ENCODE measurements at regions not wholly inside any gene's neighbourhood (a gene's known extent, or its start where the extent isn't known, plus 50 kb on each side); places are given as distances from the start of the nearest gene placed in this dataset.

DNA sequence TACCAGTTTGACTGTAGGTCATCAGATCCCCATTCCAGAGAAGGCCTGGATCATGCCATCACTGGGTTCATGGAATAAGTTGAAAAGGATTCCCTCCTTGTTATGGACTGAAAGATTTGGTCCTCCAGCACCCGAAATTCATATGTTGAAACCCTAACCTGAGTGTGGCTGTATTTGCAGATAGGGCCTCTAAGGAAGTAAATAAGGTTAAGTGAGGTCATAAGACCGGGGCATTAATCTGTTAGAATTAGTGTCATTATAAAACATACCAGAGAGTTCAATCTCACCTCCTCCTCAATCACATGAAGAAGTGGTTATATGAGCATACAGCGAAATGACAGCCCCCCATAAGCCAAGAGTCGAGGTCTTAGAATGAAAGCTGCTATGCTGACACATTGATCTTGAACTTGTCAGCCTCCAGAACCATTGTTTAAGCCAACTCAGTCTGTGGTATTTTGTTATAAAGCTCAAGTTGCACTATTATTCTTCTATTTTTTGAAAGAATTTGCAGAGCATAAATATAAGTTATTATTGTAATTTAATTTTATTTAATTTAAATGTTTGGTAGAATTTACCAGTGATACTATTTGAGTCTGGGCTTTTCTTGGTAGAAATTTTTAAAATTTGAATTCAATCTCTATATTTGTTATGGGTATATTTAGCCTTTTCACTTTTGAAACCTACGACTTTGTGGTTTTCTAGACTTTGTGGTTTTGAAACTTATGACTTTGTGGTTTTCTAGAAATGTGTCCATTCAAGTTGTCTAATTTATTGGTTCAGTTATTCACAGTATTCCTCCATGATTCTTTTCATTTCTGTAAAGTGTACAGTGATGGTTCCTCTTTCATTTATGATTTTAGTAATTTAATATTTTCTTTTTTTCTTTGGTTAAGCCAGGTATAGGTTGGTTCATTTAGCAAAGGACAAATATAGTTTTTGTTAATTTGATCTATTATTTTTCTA, 1206.7 kb upstream of the CDH2 start:
- TF ChIP-seq, protein P1, sequence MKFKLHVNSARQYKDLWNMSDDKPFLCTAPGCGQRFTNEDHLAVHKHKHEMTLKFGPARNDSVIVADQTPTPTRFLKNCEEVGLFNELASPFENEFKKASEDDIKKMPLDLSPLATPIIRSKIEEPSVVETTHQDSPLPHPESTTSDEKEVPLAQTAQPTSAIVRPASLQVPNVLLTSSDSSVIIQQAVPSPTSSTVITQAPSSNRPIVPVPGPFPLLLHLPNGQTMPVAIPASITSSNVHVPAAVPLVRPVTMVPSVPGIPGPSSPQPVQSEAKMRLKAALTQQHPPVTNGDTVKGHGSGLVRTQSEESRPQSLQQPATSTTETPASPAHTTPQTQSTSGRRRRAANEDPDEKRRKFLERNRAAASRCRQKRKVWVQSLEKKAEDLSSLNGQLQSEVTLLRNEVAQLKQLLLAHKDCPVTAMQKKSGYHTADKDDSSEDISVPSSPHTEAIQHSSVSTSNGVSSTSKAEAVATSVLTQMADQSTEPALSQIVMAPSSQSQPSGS (IDR thresholded peaks at IDR 0.05; ENCODE audit: low read length), result no peak
- TF ChIP-seq, protein P2, sequence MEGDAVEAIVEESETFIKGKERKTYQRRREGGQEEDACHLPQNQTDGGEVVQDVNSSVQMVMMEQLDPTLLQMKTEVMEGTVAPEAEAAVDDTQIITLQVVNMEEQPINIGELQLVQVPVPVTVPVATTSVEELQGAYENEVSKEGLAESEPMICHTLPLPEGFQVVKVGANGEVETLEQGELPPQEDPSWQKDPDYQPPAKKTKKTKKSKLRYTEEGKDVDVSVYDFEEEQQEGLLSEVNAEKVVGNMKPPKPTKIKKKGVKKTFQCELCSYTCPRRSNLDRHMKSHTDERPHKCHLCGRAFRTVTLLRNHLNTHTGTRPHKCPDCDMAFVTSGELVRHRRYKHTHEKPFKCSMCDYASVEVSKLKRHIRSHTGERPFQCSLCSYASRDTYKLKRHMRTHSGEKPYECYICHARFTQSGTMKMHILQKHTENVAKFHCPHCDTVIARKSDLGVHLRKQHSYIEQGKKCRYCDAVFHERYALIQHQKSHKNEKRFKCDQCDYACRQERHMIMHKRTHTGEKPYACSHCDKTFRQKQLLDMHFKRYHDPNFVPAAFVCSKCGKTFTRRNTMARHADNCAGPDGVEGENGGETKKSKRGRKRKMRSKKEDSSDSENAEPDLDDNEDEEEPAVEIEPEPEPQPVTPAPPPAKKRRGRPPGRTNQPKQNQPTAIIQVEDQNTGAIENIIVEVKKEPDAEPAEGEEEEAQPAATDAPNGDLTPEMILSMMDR (IDR thresholded peaks at IDR 0.05; ENCODE audit: control extremely low read depth in 1 of 3, insufficient read depth in 1 of 3, low read depth in 1 of 3, low read length in 3 of 3), result no peak
- no peak for TF ChIP-seq EZH2 (IDR thresholded peaks at IDR 0.05; ENCODE audit: low read depth, low read length, severe bottlenecking)
- TF ChIP-seq, protein P3, sequence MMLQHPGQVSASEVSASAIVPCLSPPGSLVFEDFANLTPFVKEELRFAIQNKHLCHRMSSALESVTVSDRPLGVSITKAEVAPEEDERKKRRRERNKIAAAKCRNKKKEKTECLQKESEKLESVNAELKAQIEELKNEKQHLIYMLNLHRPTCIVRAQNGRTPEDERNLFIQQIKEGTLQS (IDR thresholded peaks at IDR 0.05; ENCODE audit: insufficient read depth, low read depth, low read length), result no peak
- no peak for TF ChIP-seq JUN (IDR thresholded peaks at IDR 0.05; ENCODE audit: low read depth, low read length)
- TF ChIP-seq HDAC6 (IDR thresholded peaks at IDR 0.05; ENCODE audit: low read depth, low read length), result no peak
- no peak for TF ChIP-seq BACH1 (IDR thresholded peaks at IDR 0.05; ENCODE audit: low read length)
- TF ChIP-seq, protein P4, sequence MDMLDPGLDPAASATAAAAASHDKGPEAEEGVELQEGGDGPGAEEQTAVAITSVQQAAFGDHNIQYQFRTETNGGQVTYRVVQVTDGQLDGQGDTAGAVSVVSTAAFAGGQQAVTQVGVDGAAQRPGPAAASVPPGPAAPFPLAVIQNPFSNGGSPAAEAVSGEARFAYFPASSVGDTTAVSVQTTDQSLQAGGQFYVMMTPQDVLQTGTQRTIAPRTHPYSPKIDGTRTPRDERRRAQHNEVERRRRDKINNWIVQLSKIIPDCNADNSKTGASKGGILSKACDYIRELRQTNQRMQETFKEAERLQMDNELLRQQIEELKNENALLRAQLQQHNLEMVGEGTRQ (IDR thresholded peaks at IDR 0.05; ENCODE audit: low read length), result no peak
- TF ChIP-seq GABPA (IDR thresholded peaks at IDR 0.05; ENCODE audit: borderline replicate concordance, insufficient read depth, low read length), result no peak
- no peak for TF ChIP-seq SIX5 (IDR thresholded peaks at IDR 0.05; ENCODE audit: low read depth, low read length)
- no peak for TF ChIP-seq POLR2A (IDR thresholded peaks at IDR 0.05; ENCODE audit: control extremely low read depth in 1 of 2, low read depth in 2 of 2, low read length in 2 of 2)
- no peak for TF ChIP-seq TAF1 (IDR thresholded peaks at IDR 0.05; ENCODE audit: low read depth, low read length)
- no peak for TF ChIP-seq SIRT6 (IDR thresholded peaks at IDR 0.05; ENCODE audit: low read length)
- TF ChIP-seq MAFK (IDR thresholded peaks at IDR 0.05; ENCODE audit: low read depth, low read length), result no peak
